GM21529 (cell line): ENCODE measurements at regions not wholly inside any gene's neighbourhood (a gene's known extent, or its start where the extent isn't known, plus 50 kb on each side); places are given as distances from the start of the nearest gene placed in this dataset.
"Not testable (repeated sequence)": the region's sequence is repeated elsewhere in the genome, so short reads cannot be mapped to it uniquely, and the experiment has no call there.

Experiments used
- ATAC-seq: cut with Tn5 transposase; IDR thresholded peaks from one replicate; pipeline ENCODE4 v1.9.1; 2021; ENCODE audit not compliant: unreplicated experiment

GRCh38 chr15:28614420-28614819 is 61.1 kb downstream of the GOLGA6L25 start:
- not testable (repeated sequence) for ATAC-seq

GRCh38 chr15:28621704-28622103 is 68.3 kb downstream of the GOLGA6L25 start:
- not testable (repeated sequence) for ATAC-seq

GRCh38 chr15:28622197-28622596 is 68.8 kb downstream of the GOLGA6L25 start:
- ATAC-seq = peak; percentile 64

GRCh38 chr15:28624381-28624780 is 71.0 kb downstream of the GOLGA6L25 start:
- ATAC-seq = not testable (repeated sequence)

GRCh38 chr15:28639016-28639415 is 73.2 kb downstream of the GOLGA8M start:
- not testable (repeated sequence) for ATAC-seq
